H1 (cell line): ENCODE measurements at regions not wholly inside any gene's neighbourhood (a gene's known extent, or its start where the extent isn't known, plus 50 kb on each side); places are given as distances from the start of the nearest gene placed in this dataset.

Experiments
- CTCF ChIA-PET: fragments of 300-600 bp; sonication (Branson Sonifier 250); formaldehyde crosslinking; loops from one replicate; lab custom pipeline; 2021; ENCODE audit not compliant: partially characterized antibody; lab: Charles Lee
- POLR2A ChIA-PET: fragments of 300-600 bp; sonication (Branson Sonifier 250); formaldehyde crosslinking; loops from one replicate; lab custom pipeline; 2021; ENCODE audit warnings: inconsistent platforms; ENCODE audit not compliant: partially characterized antibody; lab: Charles Lee
- DNase-seq, 2 experiments: peaks; one replicate each; pipeline versions ENCODE4 v3.0.0 to v3.0.0-alpha.2; 2010 to 2022; ENCODE audit warnings: low spot score in 2 of 2, low read depth in 1 of 2, mixed read lengths in 1 of 2
- FAIRE-seq: peaks from 2 replicates; lab custom pipeline; 2011; peaks lifted over from hg19 to GRCh38; lab: Jason Lieb, UNC
- H2AFZ ChIP-seq: 2 replicates; pipeline ENCODE4 v1.8.1; 2012; ENCODE audit warnings: low read length, inconsistent platforms
- H2AK5ac ChIP-seq: 2 replicates; pipeline ENCODE4 v1.6.1; 2013; ENCODE audit warnings: low read depth, low read length
- H2BK120ac ChIP-seq: replicated peaks from 2 replicates; pipeline ENCODE3; 2013; ENCODE audit warnings: low read depth, low read length, inconsistent platforms
- H2BK12ac ChIP-seq: 2 replicates; pipeline ENCODE4 v1.6.1; 2013; ENCODE audit warnings: low read depth, low read length
- H2BK15ac ChIP-seq: 2 replicates; pipeline ENCODE4 v1.6.1; 2013; ENCODE audit warnings: low read length
- H2BK20ac ChIP-seq: 2 replicates; pipeline ENCODE4 v1.6.1; 2013; ENCODE audit warnings: low read length
- H2BK5ac ChIP-seq: 2 replicates; pipeline ENCODE4 v1.6.1; 2013; ENCODE audit warnings: low read depth, low read length
- H3K14ac ChIP-seq: 2 replicates; pipeline ENCODE4 v1.6.1; 2013; ENCODE audit warnings: inconsistent platforms; ENCODE audit not compliant: insufficient read length
- H3K18ac ChIP-seq: 2 replicates; pipeline ENCODE4 v1.6.1; 2013; ENCODE audit warnings: low read length; ENCODE audit errors: extremely low read depth
- H3K23ac ChIP-seq: 2 replicates; pipeline ENCODE4 v1.6.1; 2013; ENCODE audit warnings: inconsistent platforms; ENCODE audit not compliant: insufficient read length
- H3K23me2 ChIP-seq: 2 replicates; pipeline ENCODE4 v1.6.1; 2013; ENCODE audit warnings: low read depth, low read length
- H3K27ac ChIP-seq: 2 replicates; pipeline ENCODE4 v1.6.1; 2011; ENCODE audit warnings: low read depth, low read length, inconsistent platforms
- H3K27me3 ChIP-seq, 4 experiments: replicated peaks in 1 of 4; 1 replicate in 1 of 4; 2 replicates in 3 of 4; pipeline versions ENCODE4 v1.6.1 to v1.8.1; 2011 to 2013; ENCODE audit warnings: low read length in 3 of 4, mild to moderate bottlenecking in 3 of 4, inconsistent platforms in 2 of 4, mixed read lengths in 2 of 4, moderate library complexity in 1 of 4; ENCODE audit not compliant: control insufficient read depth in 3 of 4, insufficient read depth in 3 of 4; ENCODE audit errors: extremely low read depth in 1 of 4
- H3K36me3 ChIP-seq, 4 experiments: 2 replicates each; pipeline versions ENCODE4 v1.6.1 to v1.8.1; 2011 to 2013; ENCODE audit warnings: mild to moderate bottlenecking in 4 of 4, low read length in 3 of 4, moderate library complexity in 2 of 4, control low read depth in 1 of 4, inconsistent platforms in 1 of 4; ENCODE audit not compliant: insufficient read depth in 4 of 4, control insufficient read depth in 2 of 4
- H3K4ac ChIP-seq: replicated peaks from 2 replicates; pipeline ENCODE3; 2013; ENCODE audit warnings: low read length, low read depth, mixed read lengths, inconsistent platforms; ENCODE audit not compliant: insufficient read length
- H3K4me1 ChIP-seq, 4 experiments: replicated peaks in 1 of 4; 1 replicate in 1 of 4; 2 replicates in 3 of 4; pipeline versions ENCODE4 v1.6.1 to v1.8.1; 2011 to 2013; ENCODE audit warnings: low read length in 3 of 4, inconsistent platforms in 2 of 4, mixed read lengths in 1 of 4; ENCODE audit not compliant: insufficient read depth in 4 of 4, control insufficient read depth in 3 of 4
- H3K4me2 ChIP-seq, 2 experiments: 2 replicates each; pipeline versions ENCODE4 v1.6.1 to v1.8.1; 2011 to 2013; ENCODE audit warnings: low read depth in 2 of 2, low read length in 2 of 2, control low read depth in 1 of 2, inconsistent platforms in 1 of 2, mild to moderate bottlenecking in 1 of 2; ENCODE audit not compliant: insufficient read depth in 1 of 2
- H3K4me3 ChIP-seq, 4 experiments: fragments of 200-600, 300-600 bp in 1 of 4; sonication (generic), shearing (Covaris generic), sonication (Bioruptor Twin) in 1 of 4; 2 replicates each; pipeline versions ENCODE4 v1.5.1 to v1.8.1; 2011 to 2016; ENCODE audit warnings: low read length in 4 of 4, low read depth in 3 of 4, control low read depth in 2 of 4, inconsistent platforms in 2 of 4, mild to moderate bottlenecking in 2 of 4, mixed read lengths in 1 of 4, moderate library complexity in 1 of 4; ENCODE audit not compliant: insufficient read depth in 2 of 4; ENCODE audit errors: extremely low read depth in 1 of 4
- H3K56ac ChIP-seq: replicated peaks from 2 replicates; pipeline ENCODE3; 2013; ENCODE audit warnings: low read depth, mild to moderate bottlenecking, mixed read lengths, low read length, inconsistent platforms; ENCODE audit not compliant: insufficient read length
- H3K79me1 ChIP-seq: 2 replicates; pipeline ENCODE4 v1.6.1; 2013; ENCODE audit warnings: low read depth, low read length, control low read depth
- H3K79me2 ChIP-seq, 2 experiments: 2 replicates each; pipeline versions ENCODE4 v1.6.1 to v1.8.1; 2012 to 2013; ENCODE audit warnings: low read length in 2 of 2, mild to moderate bottlenecking in 2 of 2, inconsistent platforms in 1 of 2; ENCODE audit not compliant: insufficient read depth in 2 of 2, control insufficient read depth in 1 of 2
- H3K9ac ChIP-seq, 4 experiments: replicated peaks in 1 of 4; 1 replicate in 1 of 4; 2 replicates in 3 of 4; pipeline versions ENCODE4 v1.6.1 to v1.8.1; 2011 to 2013; ENCODE audit warnings: low read depth in 3 of 4, low read length in 3 of 4, control low read depth in 2 of 4, mild to moderate bottlenecking in 2 of 4, moderate library complexity in 2 of 4, inconsistent platforms in 1 of 4; ENCODE audit errors: extremely low read depth in 1 of 4
- H3K9me3 ChIP-seq, 2 experiments: 2 replicates each; pipeline versions ENCODE4 v1.6.1 to v1.8.1; 2012 to 2013; ENCODE audit warnings: mild to moderate bottlenecking in 2 of 2, moderate library complexity in 2 of 2, control low read depth in 1 of 2, inconsistent platforms in 1 of 2, low read depth in 1 of 2, low read length in 1 of 2, mixed read lengths in 1 of 2; ENCODE audit not compliant: insufficient read depth in 2 of 2
- H4K20me1 ChIP-seq, 2 experiments: replicated peaks in 1 of 2; 2 replicates each; pipeline versions ENCODE3 to v1.8.1; 2011 to 2013; ENCODE audit warnings: inconsistent platforms in 2 of 2, low read length in 2 of 2, mild to moderate bottlenecking in 1 of 2; ENCODE audit not compliant: insufficient read depth in 2 of 2, control insufficient read depth in 1 of 2
- H4K5ac ChIP-seq: 2 replicates; pipeline ENCODE4 v1.6.1; 2013; ENCODE audit warnings: low read length, low read depth, mixed read lengths, inconsistent platforms; ENCODE audit not compliant: insufficient read length
- H4K8ac ChIP-seq: 2 replicates; pipeline ENCODE4 v1.8.0; 2013; ENCODE audit warnings: mild to moderate bottlenecking, moderate library complexity, low read length, inconsistent platforms; ENCODE audit not compliant: insufficient read depth; ENCODE audit errors: extremely low read depth
- H4K91ac ChIP-seq: replicated peaks from 2 replicates; pipeline ENCODE3; 2013; ENCODE audit warnings: low read length, mixed read lengths, inconsistent platforms; ENCODE audit not compliant: insufficient read length
- CHD1 ChIP-seq: IDR thresholded peaks from 2 replicates; pipeline ENCODE4 v1.6.1; 2012; ENCODE audit warnings: low read depth, low read length, improper control_type of control experiment
- CREB1 ChIP-seq: IDR thresholded peaks from 2 replicates; pipeline ENCODE4 v1.6.1; 2012; ENCODE audit warnings: inconsistent platforms
- CTBP2 ChIP-seq: IDR thresholded peaks from 2 replicates; pipeline ENCODE4 v1.7.0; 2011; ENCODE audit warnings: borderline replicate concordance, mild to moderate bottlenecking, moderate library complexity, mixed read lengths, low read length; ENCODE audit not compliant: insufficient read depth, insufficient read length
- EGR1 ChIP-seq: IDR thresholded peaks from 2 replicates; pipeline ENCODE4 v1.6.1; 2011; ENCODE audit warnings: low read depth, low read length, borderline replicate concordance
- EP300 ChIP-seq, 2 experiments: IDR thresholded peaks; 1 replicate in 1 of 2; 2 replicates in 1 of 2; pipeline ENCODE4 v1.6.1; 2011 to 2012; ENCODE audit warnings: low read depth in 2 of 2, low read length in 2 of 2, mild to moderate bottlenecking in 2 of 2, borderline replicate concordance in 1 of 2, inconsistent platforms in 1 of 2, moderate library complexity in 1 of 2
- HDAC6 ChIP-seq: IDR thresholded peaks from one replicate; pipeline ENCODE4 v1.7.1; 2012; ENCODE audit warnings: low read depth, mild to moderate bottlenecking, inconsistent platforms, low read length, moderate library complexity
- JUN ChIP-seq: IDR thresholded peaks from 2 replicates; pipeline ENCODE4 v1.6.1; 2011; ENCODE audit warnings: low read depth, mild to moderate bottlenecking, improper control_type of control experiment, low read length
- MAFK ChIP-seq: IDR thresholded peaks from 2 replicates; pipeline ENCODE4 v1.6.1; 2012; ENCODE audit warnings: low read depth, mild to moderate bottlenecking, improper control_type of control experiment, low read length
- NRF1 ChIP-seq: IDR thresholded peaks from 2 replicates; pipeline ENCODE4 v1.6.1; 2011; ENCODE audit warnings: mild to moderate bottlenecking, low read depth, low read length, improper control_type of control experiment
- POLR2A ChIP-seq, 2 experiments: IDR thresholded peaks; 1 replicate in 1 of 2; 2 replicates in 1 of 2; pipeline ENCODE4 v1.6.1; 2011; ENCODE audit warnings: low read depth in 2 of 2, low read length in 2 of 2, mild to moderate bottlenecking in 2 of 2; ENCODE audit errors: control extremely low read depth in 1 of 2
- POLR2AphosphoS5 ChIP-seq: IDR thresholded peaks from 2 replicates; pipeline ENCODE4 v1.6.1; 2011; ENCODE audit warnings: low read depth, low read length
- POU5F1 ChIP-seq: IDR thresholded peaks from 2 replicates; pipeline ENCODE4 v1.6.1; 2011; ENCODE audit warnings: low read depth, mild to moderate bottlenecking, low read length, moderate library complexity
- RXRA ChIP-seq: IDR thresholded peaks from 2 replicates; pipeline ENCODE4 v1.6.1; 2011; ENCODE audit warnings: low read depth, mild to moderate bottlenecking, low read length, moderate library complexity; ENCODE audit not compliant: insufficient read depth
- SP1 ChIP-seq: IDR thresholded peaks from 2 replicates; pipeline ENCODE4 v1.6.1; 2011; ENCODE audit warnings: low read depth, low read length
- TBP ChIP-seq: IDR thresholded peaks from 2 replicates; pipeline ENCODE4 v1.6.1; 2011; ENCODE audit warnings: low read depth, low read length, improper control_type of control experiment
- ZNF274 ChIP-seq: IDR thresholded peaks from 2 replicates; pipeline ENCODE4 v1.7.0; 2012; ENCODE audit warnings: low read length, borderline replicate concordance; ENCODE audit errors: extremely low read depth
- WGBS, 2 experiments: shearing (Covaris generic) in 1 of 2; methylation state at CpG; one replicate each; pipeline versions ENCODE4 v1.1.6 to v1.1.7; 2013 to 2015; ENCODE audit warnings: low lambda C conversion rate in 2 of 2, mixed read lengths in 2 of 2, inconsistent platforms in 1 of 2, low coverage in 1 of 2, missing lambda C conversion rate in 1 of 2; ENCODE audit not compliant: insufficient replicate concordance in 2 of 2, insufficient coverage in 1 of 2, insufficient read length in 1 of 2; ENCODE audit errors: extremely low coverage in 1 of 2, missing lambda C conversion rate in 1 of 2; 5-methylcytosine and 5-hydroxymethylcytosine counted together

DNA sequence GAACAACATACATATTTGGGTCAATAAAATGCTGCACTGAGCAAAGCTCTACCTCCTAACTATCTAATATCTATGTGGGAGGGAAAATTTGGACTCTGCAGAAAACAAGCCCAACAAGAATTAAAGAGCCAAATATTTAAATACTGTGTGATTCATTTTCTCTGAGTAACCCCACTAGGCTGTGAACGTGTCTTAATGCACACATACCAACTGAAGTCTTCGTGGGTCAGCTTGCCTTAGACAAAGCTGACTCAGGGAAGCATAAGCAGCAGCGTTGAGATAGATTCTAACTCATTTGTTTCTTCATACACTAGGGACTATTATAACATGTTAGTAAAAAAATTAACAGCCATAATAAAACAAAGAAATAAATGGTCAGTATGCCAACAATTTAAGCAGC, 114.3 kb downstream of the GJA1 start:
- Histone ChIP-seq H3K27ac (no peak overlapping the region), H3K23ac (no peak overlapping the region), H3K4me3 (no peak overlapping the region), H2AK5ac (no peak overlapping the region), H3K27me3 (no peaks in the 10 kb centered on the region), H3K36me3 (no peaks in the 10 kb centered on the region), H4K20me1 (no peaks in the 10 kb centered on the region), H4K5ac (no peak overlapping the region), H3K4me1 (no peaks in the 10 kb centered on the region; a peak in 1 of 7 replicates), H3K9ac (no peak overlapping the region), H3K23me2 (no peaks in the 10 kb centered on the region), H3K4me2 (no peak overlapping the region), H3K18ac (no peak overlapping the region), H3K9me3 (no peaks in the 10 kb centered on the region), H3K56ac (no peak overlapping the region), H2AFZ (no peak overlapping the region), H2BK15ac (no peak overlapping the region), H2BK20ac (no peak overlapping the region), H2BK5ac (no peak overlapping the region), H2BK12ac (no peak overlapping the region), H3K14ac (no peak overlapping the region), H2BK120ac (no peak overlapping the region), H4K8ac (no peak overlapping the region), H3K4ac (no peak overlapping the region), H3K79me2 (no peaks in the 10 kb centered on the region), H4K91ac (no peak overlapping the region), H3K79me1 (no peaks in the 10 kb centered on the region)
- FAIRE-seq, result no peak
- DNase-seq, result no peak
- WGBS, 2 experiments, result 93% methylated on average over 3 of the region's 3 CpGs; no CpG with 5 or more reads in 1 of the 2 experiments
- ChIA-PET POLR2A (no interaction called here), CTCF (no interaction called here)
- no peak for TF ChIP-seq EGR1
- no peak for TF ChIP-seq POLR2A (IDR thresholded peaks at IDR 0.05; ENCODE audit: control extremely low read depth in 1 of 2, low read depth in 2 of 2, low read length in 2 of 2)
- TF ChIP-seq POLR2AphosphoS5, result no peak
- TF ChIP-seq CHD1, result no peak
- no peak for TF ChIP-seq HDAC6
- TF ChIP-seq MAFK, result no peak
- no peak for TF ChIP-seq ZNF274
- TF ChIP-seq TBP, result no peak
- TF ChIP-seq EP300 (IDR thresholded peaks at IDR 0.05; ENCODE audit: borderline replicate concordance in 1 of 2, low read depth in 2 of 2, low read length in 2 of 2), result no peak
- no peak for TF ChIP-seq RXRA
- no peak for TF ChIP-seq SP1
- no peak for TF ChIP-seq POU5F1
- no peak for TF ChIP-seq JUN
- TF ChIP-seq CTBP2, result no peak
- no peak for TF ChIP-seq CREB1
- TF ChIP-seq NRF1, result no peak
